DMS 273 (cell line): ENCODE measurements at regions not wholly inside any gene's neighbourhood (a gene's known extent, or its start where the extent isn't known, plus 50 kb on each side); places are given as distances from the start of the nearest gene placed in this dataset.

Source experiments
- DNase-seq: peaks from one replicate; lab custom pipeline; 2025; ENCODE audit not compliant: unreplicated experiment; lab: John Stamatoyannopoulos, UW

DNA sequence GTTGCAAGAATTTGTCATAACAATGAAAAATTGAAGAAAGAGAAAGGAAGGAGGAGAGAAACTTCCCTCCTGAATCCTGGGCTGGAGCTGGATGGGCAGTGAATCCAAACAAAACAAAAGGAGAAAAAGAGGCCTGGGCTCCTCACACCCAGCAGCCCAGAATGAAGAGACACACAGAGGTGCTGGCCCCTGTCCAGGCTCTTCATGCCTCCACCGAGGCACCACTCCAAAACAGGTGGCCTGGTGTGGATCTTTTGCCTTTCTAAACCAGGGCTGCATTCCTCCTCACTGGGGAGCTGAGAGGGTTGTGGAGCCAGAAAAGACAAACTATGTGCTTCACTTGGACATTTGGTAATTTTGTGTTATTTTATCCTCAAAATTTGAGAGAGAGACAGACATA is 76.0 kb downstream of the FAM124B start:
- DNase-seq, result peak; percentile 4

- DNase-seq, result no peak
Observed at GRCh38 chr2:224324604-224325003, 77.3 kb downstream of the FAM124B start.

GRCh38 chr2:224320660-224321059 is 81.2 kb downstream of the FAM124B start:
- no peak for DNase-seq

DNA sequence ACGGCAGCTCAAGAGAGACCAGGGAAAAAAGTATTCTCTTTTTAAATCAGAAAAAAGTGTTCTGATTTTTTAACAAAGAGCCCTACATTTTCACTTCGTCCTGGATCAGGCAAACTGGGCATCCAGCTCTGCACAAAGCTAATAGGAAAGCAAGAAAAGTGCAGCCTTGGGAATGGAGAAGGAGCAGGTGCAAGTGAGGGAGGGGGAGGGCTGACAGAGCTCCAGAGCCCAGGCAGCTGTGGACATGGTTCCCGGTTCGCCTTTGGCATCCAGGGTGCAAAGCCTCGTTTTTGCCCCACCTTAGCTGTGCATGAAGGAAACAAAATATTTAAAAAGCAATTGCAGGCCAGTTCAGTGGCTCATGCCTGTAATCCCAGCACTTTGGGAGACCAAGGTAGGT is 82.2 kb downstream of the FAM124B start:
- no peak for DNase-seq

DNA sequence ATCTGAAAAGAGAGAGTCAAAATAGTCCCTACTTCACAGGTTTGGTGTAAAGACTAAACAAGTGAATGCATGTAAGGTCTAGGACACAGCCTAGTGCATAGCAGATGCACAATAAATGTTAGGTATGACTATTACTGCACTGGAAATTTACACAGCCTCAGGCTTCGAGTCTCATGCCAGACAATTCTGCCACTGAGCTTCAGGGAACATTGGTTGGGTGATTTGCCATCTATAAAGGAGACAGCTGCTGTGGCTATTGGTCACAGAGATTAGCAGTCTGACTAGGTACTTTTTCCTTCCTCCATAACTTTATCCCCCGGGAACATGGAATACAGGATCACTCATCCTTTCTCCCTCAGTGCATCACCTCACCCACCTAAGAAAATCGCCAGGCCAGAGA is 89.2 kb downstream of the FAM124B start:
- no peak for DNase-seq

DNA sequence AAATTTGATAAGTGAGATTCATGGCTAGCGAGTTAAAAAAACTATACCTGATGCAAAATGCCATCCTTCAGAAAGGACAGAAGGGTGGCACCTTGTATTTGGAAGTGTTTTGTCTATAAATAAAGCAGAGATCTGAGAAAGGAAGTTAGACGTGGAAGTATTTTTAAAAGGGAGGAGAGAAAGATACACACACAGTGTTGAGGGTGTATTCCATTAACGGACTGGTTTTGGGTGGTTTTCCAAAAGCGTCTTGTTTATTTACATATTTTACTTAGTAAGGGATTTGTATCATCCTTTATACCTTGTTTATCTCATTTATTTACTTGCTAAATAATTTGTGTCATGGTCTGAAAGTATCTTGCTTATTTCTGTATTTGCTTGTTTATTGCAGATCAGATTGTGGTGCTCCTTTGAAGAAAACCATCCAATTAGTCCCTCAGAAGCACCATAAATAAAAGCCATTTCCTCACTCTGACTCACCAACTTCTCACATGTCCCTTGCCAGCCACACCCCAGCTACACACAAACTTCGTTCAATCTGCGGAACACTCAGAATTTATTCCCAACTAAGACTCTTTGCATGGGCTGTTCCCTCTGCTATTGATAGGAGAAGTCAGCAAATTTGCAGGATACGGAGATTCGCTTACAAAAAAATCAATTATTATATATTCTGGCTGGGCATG is 90.8 kb downstream of the FAM124B start:
- no peak for DNase-seq

GRCh38 chr2:224309176-224309575 is 92.7 kb downstream of the FAM124B start:
- DNase-seq, result no peak

- DNase-seq, result no peak
Observed at GRCh38 chr2:224308272-224308911, 93.5 kb downstream of the FAM124B start.

DNA sequence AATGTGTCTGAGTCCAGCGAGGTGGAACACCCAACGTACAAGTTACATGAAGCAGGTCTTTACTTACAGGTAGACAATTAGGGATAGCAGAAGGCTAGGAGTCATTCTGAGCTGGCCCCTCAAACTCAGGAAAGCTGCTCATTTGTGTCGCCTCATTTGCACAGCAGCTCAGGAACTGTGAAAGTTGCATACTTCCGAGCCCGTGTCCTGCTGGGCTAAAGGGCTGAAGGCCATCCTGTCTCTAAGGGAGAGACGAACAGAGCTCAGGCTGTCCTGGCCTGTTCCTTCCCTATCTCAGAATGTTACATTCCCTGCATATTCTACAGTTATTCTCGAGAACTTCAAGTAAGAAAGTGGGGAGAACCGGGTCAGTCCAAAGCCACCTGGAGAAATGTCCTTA is 99.0 kb downstream of the FAM124B start:
- DNase-seq, result no peak

DNA sequence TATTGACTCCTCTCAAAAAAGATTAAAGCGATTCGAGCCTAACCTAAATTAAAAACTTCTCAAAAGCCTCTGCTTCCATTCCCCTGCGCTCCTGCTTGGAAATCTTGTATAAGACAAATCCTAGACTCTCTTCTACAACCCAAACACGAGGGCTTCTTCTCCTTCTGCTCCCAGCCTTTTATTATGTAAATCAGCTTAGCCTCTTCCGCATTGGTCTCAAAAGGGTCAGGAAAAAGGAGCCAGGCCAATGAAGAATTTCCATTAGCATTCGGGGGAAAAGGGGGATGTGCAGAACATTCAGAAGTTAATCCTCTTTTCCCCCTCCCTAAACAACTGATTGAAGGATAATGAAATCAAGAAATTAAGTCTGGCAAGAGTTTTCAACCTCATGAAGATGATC is 107.9 kb downstream of the FAM124B start:
- no peak for DNase-seq

- DNase-seq, result no peak
Observed at GRCh38 chr2:224287531-224287930, 114.4 kb downstream of the FAM124B start.

DNA sequence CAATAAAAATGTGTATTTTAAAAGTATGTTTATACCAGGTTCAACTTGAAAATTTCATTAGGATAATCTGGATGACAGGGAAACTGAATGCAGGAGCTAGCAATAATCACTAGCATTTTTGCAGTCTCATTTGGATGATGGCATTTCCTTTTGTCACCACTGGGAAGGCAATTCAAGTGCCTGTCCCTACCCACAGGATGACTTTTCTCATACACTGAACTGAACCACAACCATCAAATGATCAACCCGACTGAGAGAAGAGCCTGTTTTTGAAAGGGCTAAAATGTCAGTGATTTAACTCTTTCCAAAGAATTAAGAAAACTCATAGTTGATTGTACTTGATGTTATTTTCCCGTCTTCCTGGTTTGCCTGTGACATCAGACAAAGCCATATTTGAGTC is 115.0 kb downstream of the FAM124B start:
- no peak for DNase-seq

GRCh38 chr2:224284134-224284946 is 117.6 kb downstream of the FAM124B start:
- peak; percentile 64 for DNase-seq

DNA sequence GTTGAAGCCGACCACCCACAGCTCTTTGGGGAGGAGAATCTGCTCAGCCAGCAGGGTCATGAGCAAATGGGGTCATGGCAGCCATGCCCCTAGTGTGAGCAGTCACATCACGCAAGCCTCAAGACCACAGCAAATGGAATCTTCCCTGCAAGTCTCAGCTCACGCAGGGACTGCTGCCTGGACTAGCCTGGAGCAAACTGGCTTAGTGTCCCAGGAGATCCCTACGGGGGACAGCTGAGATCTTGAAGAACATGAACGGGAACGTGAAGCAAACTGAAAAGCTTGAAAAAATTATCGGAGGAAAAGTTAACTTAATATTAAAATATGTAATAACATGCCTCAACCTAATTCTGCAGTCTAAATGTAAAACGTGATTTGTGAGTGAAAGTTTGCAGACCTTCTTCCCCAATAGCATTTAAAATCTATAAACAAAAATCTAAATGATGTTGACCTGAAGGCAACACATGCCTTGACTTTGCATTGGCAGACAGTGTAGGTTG is 118.4 kb downstream of the FAM124B start:
- DNase-seq, result no peak

DNA sequence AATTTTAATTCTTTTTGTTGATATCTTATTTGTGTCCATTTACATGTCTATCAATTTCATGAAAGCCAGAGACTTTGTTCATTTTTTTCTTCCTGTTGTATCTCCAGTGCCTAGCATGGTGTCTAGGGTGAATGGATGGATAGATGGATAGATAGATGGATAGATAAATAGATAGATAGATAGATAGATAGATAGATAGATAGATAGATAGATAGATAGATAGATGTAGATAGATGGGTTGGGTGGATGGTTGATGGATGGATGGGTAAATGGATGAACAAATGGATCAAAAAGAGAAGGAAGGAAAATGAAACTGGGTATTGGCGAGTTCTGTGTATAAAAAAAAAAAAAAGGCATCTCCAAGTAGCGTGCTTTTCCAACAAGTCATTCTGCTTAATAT is 120.5 kb downstream of the FAM124B start:
- no peak for DNase-seq

GRCh38 chr2:224278531-224278930 is 123.4 kb downstream of the FAM124B start:
- no peak for DNase-seq

GRCh38 chr2:224276251-224276650 is 125.7 kb downstream of the FAM124B start:
- no peak for DNase-seq

- no peak for DNase-seq
Observed at GRCh38 chr2:224272237-224272910, 129.5 kb downstream of the FAM124B start.

DNA sequence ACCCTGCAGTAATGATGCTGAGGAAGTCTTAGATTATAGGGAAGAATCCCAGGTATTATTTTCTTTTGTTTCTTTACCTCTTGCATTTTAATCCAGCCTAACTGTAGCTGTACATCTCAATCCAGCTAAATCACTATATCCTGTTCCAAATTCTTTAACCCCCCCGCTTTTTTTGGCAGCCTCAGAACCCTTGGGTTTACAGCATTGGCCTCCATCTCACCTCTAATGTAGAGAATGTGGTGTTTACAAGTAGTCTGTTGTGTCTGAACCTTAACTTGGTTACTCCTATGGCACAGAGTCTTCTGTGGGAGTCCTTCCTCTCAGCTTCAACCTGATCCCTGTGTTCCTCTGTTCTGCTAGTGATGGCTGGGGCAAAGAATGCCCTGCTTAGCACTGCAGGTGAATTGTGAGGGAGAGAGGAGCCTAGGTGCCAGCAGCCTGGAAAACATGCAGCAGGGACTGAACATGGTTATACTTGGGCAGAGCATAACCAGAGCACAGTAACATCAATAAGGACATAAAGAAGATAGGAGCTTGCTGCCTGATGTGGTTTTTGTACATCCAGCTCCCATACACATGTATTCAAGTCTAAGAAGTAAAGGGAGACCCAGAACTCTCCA is 130.2 kb downstream of the FAM124B start:
- DNase-seq, result no peak

DNA sequence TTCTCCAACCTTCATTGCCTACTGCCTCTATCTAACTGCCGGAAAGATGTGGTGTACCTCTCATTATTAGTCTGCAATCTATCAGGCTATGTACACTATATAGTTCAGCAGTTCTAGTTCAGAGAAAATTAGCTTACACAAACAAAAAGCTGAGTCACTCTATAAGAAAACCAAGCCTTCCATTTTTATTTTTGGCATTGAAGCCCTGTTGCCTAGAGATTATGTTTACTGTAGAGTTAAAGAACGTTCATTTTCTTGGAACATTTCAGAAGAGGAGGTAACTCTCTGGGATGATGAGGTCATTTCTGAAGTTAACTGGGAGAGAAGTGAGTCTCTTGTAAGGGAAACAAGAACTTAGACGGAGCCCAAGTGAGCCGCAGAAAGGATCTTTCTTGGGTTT is 133.5 kb downstream of the FAM124B start:
- no peak for DNase-seq

DNA sequence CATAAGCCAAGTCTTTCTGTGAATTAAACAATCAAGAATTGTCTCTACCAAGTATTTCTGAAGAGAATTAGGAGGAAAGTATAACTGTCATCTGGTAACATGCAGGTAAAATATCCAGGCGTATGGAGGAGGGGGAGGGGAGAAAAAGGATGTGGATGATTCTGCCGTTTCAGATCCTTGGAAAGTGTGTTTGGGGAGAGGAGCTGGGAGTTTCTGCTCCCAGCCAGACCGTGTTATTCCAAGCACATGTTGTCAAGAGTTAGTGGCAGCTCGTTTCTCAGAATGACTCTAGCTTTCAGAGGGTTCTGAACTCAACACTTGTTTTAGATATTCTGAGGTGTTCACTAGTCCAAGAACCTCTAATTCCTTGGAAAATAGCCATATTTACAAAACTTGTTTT is 137.6 kb downstream of the FAM124B start:
- no peak for DNase-seq
